NOMO-1 treated with dmso at 0.1 percent for 144 hours (cell line): ENCODE measurements at regions not wholly inside any gene's neighbourhood (a gene's known extent, or its start where the extent isn't known, plus 50 kb on each side); places are given as distances from the start of the nearest gene placed in this dataset.
"Not testable (repeated sequence)": the region's sequence is repeated elsewhere in the genome, so short reads cannot be mapped to it uniquely, and the experiment has no call there.

Source experiments
- DNase-seq: peaks from one replicate; lab custom pipeline; 2025; ENCODE audit not compliant: unreplicated experiment; lab: John Stamatoyannopoulos, UW

DNA sequence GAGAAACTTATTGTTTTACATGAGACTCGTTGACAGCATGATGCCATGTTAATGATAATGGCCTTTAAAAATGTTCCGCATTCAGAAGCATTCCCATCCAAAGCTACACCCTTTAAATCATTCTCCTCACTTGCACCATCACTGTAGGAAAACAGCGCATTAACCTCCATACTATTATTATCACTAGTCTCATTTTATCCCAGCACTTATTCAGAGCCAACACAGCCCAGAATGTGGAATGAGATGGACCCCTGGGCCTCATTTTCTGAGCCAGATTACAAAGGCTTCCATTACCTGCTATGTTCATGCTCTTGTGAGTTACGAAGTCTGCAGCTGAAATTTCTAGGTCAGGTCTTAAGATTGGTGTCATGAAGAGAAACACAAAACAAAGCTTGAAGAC is 159.4 kb downstream of the HS3ST3A1 start:
- DNase-seq, result no peak

GRCh38 chr17:13441873-13442272 is 159.9 kb downstream of the HS3ST3A1 start:
- no peak for DNase-seq

GRCh38 chr17:13437966-13438779 is 163.6 kb downstream of the HS3ST3A1 start:
- DNase-seq, result no peak

DNA sequence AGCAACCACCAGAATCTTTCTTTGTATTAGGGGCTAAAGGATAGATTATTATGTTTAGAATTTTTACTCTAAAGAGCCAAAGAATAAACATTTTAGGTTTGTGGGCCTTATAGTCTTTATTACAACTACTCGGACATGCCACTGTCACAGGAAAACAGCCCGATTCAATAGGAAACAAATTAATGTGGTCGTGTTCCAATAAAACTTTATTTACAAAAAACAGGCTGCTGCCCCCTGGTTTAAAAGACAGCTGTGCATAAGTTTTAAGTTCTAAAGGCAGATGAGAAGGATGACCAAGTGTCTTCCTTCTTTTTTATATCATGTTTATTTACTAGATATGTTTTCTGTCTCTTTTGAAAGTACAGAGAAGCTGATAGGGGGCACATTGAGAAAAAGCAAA is 166.5 kb downstream of the HS3ST3A1 start:
- DNase-seq, result no peak

- DNase-seq, result no peak
Measured at GRCh38 chr17:13429201-13429600, 172.5 kb downstream of the HS3ST3A1 start.

GRCh38 chr17:13428611-13429042 is 173.1 kb downstream of the HS3ST3A1 start:
- no peak for DNase-seq

DNA sequence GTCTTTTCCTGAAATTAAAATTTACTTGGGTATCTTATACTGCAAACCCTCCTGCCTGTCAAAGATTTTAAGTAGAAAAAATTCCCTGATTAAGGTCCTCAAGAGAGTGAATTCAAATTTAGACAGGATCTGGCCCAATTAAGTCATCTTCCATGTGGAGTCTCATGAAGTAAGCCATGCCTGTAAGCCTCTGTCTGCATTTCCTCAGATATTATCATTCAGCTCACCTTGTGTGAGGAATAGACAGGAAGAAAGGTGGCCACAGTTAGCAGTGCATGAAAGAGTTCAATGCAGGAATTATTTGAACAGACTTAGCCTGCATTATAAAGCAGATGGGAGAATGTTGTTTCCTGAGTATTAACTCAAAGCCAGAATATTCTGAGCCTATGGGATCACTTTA is 174.7 kb downstream of the HS3ST3A1 start:
- no peak for DNase-seq

GRCh38 chr17:13425390-13425789 is 176.3 kb downstream of the HS3ST3A1 start:
- no peak for DNase-seq

GRCh38 chr17:13421581-13422130 is 180.1 kb downstream of the HS3ST3A1 start:
- no peak for DNase-seq

DNA sequence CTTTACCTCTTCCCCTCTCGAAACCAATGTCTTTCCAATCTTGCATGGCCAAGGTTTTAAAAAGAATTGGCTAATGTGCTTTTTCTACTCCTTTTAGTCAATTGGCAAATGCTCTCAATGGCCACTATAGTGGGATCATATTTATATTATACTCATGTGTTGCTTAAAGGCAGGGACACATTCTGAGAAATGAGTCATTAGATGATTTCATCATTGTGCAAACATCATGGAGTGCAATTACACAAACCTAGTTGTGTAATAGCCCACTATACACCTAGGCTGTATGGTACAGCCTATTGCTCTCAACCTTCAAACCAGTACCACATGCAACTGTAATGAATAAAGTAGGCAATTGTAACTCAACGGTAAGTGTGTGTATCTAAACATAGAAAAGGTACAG is 180.9 kb downstream of the HS3ST3A1 start:
- peak; percentile 29 for DNase-seq

DNA sequence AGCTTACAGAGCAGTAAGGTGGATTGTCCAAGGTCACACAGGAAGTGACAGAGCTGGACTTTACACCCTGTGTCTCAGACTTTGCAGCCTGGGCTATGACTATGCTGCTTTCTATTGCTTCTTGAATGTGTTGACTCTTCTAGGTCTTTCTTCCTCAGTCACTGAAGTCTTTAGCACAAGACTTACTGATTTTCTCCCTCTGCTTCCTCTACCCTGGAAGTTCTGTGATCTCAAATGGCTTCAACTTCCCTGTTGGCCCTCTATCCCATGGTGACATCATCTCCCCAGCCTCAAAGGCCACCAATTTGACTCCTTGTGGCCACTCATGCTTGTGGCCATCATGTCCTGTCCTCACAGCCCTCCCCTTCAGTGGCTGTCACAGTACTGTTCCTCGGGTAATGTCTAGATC is 181.3 kb downstream of the HS3ST3A1 start:
- DNase-seq, result no peak

DNA sequence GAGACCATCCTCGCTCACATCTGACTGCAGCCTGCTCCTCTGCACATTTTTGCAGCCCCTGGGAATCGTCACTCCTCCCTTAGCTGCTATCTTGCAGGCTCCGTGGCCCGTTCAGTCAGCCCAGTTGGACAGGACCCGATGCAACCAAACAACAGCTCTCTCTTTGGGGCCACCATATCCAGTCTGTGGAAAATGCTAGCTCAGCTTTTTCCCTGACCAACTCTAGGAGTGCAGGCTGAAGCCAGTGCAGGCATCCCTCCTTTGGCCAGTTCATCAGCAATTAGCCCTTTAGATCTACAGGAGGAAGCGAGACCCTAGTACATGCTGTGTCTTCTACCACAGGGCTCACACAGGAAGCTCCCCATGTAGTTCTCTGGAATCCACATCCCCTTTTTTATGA is 182.1 kb downstream of the HS3ST3A1 start:
- no peak for DNase-seq

DNA sequence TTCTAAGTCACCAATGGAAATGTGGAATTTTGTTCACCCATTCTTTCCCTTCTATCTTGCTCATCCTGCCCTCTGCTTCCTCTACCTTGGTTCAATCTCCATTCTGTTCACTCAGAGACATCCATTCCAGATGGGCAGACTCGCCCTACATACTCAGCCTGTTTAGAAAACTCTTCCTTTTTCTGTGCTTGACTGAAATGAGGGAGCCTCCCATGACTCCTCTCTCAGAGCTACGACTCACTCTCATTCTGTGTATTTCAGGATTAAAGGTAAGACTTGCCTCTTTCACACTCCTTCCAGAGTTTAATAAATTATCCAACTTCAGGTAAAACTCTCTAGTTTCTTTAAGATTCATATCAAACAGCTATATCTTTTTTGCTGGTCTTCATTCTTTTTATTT is 182.8 kb downstream of the HS3ST3A1 start:
- DNase-seq, result no peak

- DNase-seq, result no peak
Measured at GRCh38 chr17:13417381-13417950, 184.3 kb downstream of the HS3ST3A1 start.

- DNase-seq, result no peak
Measured at GRCh38 chr17:13416748-13417363, 184.9 kb downstream of the HS3ST3A1 start.

- DNase-seq, result no peak
Measured at GRCh38 chr17:13415871-13416416, 185.8 kb downstream of the HS3ST3A1 start.

- not testable (repeated sequence) for DNase-seq
Measured at GRCh38 chr17:13415200-13415599, 186.5 kb downstream of the HS3ST3A1 start.

DNA sequence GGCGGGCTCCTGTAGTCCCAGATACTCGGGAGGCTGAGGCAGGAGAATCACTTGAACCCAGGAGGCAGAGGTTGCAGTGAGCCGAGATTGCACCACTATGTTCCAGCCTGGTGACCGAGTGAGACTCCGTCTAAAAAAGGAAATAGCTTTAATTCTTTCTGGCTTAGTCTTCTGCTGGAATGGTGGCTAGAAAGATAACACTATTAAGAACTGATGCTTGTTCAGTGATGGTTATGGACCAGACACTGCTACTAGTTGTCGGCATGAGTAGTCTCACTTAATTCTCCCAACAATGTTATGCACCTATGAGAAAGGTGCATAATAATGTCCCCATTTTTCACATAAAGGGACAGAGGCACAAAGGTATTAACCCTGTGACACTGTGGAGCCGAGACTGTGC is 188.7 kb downstream of the HS3ST3A1 start:
- DNase-seq, result no peak

- DNase-seq, result no peak
Measured at GRCh38 chr17:13410874-13411273, 190.9 kb downstream of the HS3ST3A1 start.

- no peak for DNase-seq
Measured at GRCh38 chr17:13410214-13410613, 191.5 kb downstream of the HS3ST3A1 start.

GRCh38 chr17:13409455-13409854 is 192.3 kb downstream of the HS3ST3A1 start:
- no peak for DNase-seq

- no peak for DNase-seq
Measured at GRCh38 chr17:13407381-13407780, 194.3 kb downstream of the HS3ST3A1 start.
